ENCODE measurements at regions not wholly inside any gene's neighbourhood (a gene's known extent, or its start where the extent isn't known, plus 50 kb on each side); places are given as distances from the start of the nearest gene placed in this dataset.

- POLR2A ChIA-PET = no interaction called here
- no peaks in the 10 kb centered on the region for H3K4me1 Mint-ChIP-seq
- no peak for ATAC-seq (ENCODE audit: low read depth)
- H3K4me3 Mint-ChIP-seq = no peak overlapping the region
- TF ChIP-seq CTCF (IDR thresholded peaks at IDR 0.05) = no peak
- no peaks in the 10 kb centered on the region for H3K36me3 Mint-ChIP-seq (ENCODE audit: low read depth)
- peaks cover 15% of the 10 kb centered on the region for H3K27me3 Mint-ChIP-seq
- intact Hi-C loops (cut with micrococcal nuclease) = loop anchor here (10.0 kb wide), 1 partner anchor 54 kb away; no protein-coding TSS in a partner anchor
- H3K9me3 Mint-ChIP-seq = no peaks in the 10 kb centered on the region
- H3K27ac Mint-ChIP-seq = no peak overlapping the region
- DNase-seq = no peak
- CTCF ChIA-PET = no interaction called here
Observed at GRCh38 chr18:76578571-76579300, 83.7 kb upstream of the ZNF516 start.

- intact Hi-C loops (cut with micrococcal nuclease) = loop anchor here (10.0 kb wide), 1 partner anchor 49 kb away; no protein-coding TSS in a partner anchor
- H3K9me3 Mint-ChIP-seq = no peaks in the 10 kb centered on the region
- CTCF ChIA-PET = no interaction called here
- ATAC-seq (ENCODE audit: low read depth) = no peak
- no peak for DNase-seq
- H3K4me1 Mint-ChIP-seq = no peaks in the 10 kb centered on the region
- H3K27me3 Mint-ChIP-seq = peaks cover 13% of the 10 kb centered on the region
- no peak overlapping the region for H3K4me3 Mint-ChIP-seq
- POLR2A ChIA-PET = no interaction called here
- no peak for TF ChIP-seq CTCF (IDR thresholded peaks at IDR 0.05)
- no peak overlapping the region for H3K27ac Mint-ChIP-seq
- H3K36me3 Mint-ChIP-seq (ENCODE audit: low read depth) = no peaks in the 10 kb centered on the region
Observed at GRCh38 chr18:76573325-76574025, 78.4 kb upstream of the ZNF516 start.

GRCh38 chr18:76572518-76573247 is 77.6 kb upstream of the ZNF516 start:
- ATAC-seq (ENCODE audit: low read depth) = no peak
- DNase-seq = no peak
- no peak overlapping the region for H3K27ac Mint-ChIP-seq

GRCh38 chr18:76571689-76572088 is 76.6 kb upstream of the ZNF516 start:
- ATAC-seq (ENCODE audit: low read depth) (no peak), DNase-seq (no peak)
- no peak for TF ChIP-seq CTCF (IDR thresholded peaks at IDR 0.05)
- Mint-ChIP-seq H3K36me3 (ENCODE audit: low read depth) (no peaks in the 10 kb centered on the region), H3K27ac (no peak overlapping the region), H3K27me3 (peaks cover 11% of the 10 kb centered on the region), H3K4me3 (no peak overlapping the region), H3K4me1 (no peaks in the 10 kb centered on the region), H3K9me3 (no peaks in the 10 kb centered on the region)
- ChIA-PET POLR2A (no interaction called here), CTCF (no interaction called here)
- intact Hi-C loops (cut with micrococcal nuclease) = loop anchor here (1.0 to 10.0 kb wide), 2 partner anchors 47 to 172 kb away; no protein-coding TSS in a partner anchor

More at GRCh38 chr18:76572518-76573247, 77.6 kb upstream of the ZNF516 start:
- Mint-ChIP-seq H3K4me3 (no peak overlapping the region), H3K27me3 (peaks cover 12% of the 10 kb centered on the region), H3K4me1 (no peaks in the 10 kb centered on the region), H3K36me3 (ENCODE audit: low read depth) (no peaks in the 10 kb centered on the region), H3K9me3 (no peaks in the 10 kb centered on the region)
- POLR2A ChIA-PET = no interaction called here
- CTCF ChIA-PET = no interaction called here
- intact Hi-C loops (cut with micrococcal nuclease) = loop anchor here (1.0 to 10.0 kb wide), 2 partner anchors 48 to 173 kb away; no protein-coding TSS in a partner anchor
- TF ChIP-seq CTCF (IDR thresholded peaks at IDR 0.05) = no peak

DNA sequence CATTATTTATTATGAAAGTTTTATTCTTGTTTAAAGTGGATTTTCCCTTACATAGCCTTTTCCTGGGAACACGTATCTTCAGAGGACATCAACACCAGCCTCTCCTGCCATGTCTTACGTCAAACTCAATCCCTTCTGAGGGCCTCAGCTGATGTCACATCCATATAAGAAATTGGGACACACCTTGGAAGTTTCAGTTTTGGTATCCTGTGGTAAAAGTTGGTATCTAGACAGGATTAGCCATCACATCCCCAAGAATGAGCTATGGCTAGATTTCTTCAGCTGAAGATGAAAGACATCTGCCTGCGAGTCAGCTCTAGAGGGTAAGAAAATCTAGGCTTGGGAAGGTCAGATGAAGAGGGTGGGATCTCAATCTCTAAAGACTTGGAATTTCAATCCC is 75.8 kb upstream of the ZNF516 start:
- DNase-seq (no peak), ATAC-seq (ENCODE audit: low read depth) (no peak)
- ChIA-PET CTCF (no interaction called here), POLR2A (no interaction called here)
- TF ChIP-seq CTCF (IDR thresholded peaks at IDR 0.05) = no peak
- no peaks in the 10 kb centered on the region for H3K4me1 Mint-ChIP-seq
- peaks cover 9% of the 10 kb centered on the region for H3K27me3 Mint-ChIP-seq
- intact Hi-C loops (cut with micrococcal nuclease) = loop anchor here (10.0 kb wide), 1 partner anchor 46 kb away; no protein-coding TSS in a partner anchor
- H3K27ac Mint-ChIP-seq = no peak overlapping the region
- no peaks in the 10 kb centered on the region for H3K36me3 Mint-ChIP-seq (ENCODE audit: low read depth)
- H3K4me3 Mint-ChIP-seq = no peak overlapping the region
- H3K9me3 Mint-ChIP-seq = no peaks in the 10 kb centered on the region
